ENCODE measurements at regions not wholly inside any gene's neighbourhood (a gene's known extent, or its start where the extent isn't known, plus 50 kb on each side); places are given as distances from the start of the nearest gene placed in this dataset.

DNA sequence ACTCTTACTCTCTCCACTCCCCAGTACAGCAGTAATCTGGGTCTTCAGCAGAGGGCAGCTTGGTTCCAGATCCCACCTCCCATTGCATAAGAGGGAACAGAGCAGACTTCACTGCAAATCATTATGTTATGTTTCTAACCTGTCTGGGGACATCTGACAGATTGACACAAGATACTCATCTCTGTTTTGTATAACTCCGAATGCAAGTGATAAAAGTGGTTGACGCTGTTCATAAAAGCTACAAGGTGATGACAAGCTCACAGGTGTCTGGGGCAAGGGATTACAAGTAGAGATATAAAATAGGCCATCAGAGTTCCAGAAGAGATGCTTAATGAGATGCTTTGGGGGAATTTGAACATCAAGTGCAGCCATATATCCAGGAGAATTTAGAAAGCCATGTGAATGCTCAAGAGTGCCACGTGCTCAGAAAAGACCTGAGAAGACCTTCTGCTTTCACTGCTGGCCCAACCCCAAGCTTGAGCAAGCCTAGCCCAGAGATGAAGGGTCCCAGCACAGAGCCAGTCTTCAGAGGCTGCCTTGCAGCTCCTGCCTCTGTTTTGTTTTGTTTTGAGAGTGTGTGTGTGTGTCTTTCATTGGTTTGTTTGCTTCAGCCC, 80.6 kb downstream of the VSTM2A start:
- TF ChIP-seq EZH2phosphoT487 (IDR thresholded peaks at IDR 0.05; ENCODE audit: insufficient read depth, low read depth) (no peak), EZH2 (IDR thresholded peaks at IDR 0.05; ENCODE audit: insufficient read depth, poor library complexity, severe bottlenecking) (no peak)
- Histone ChIP-seq H3K9ac (no peak overlapping the region), H3K36me3 (ENCODE audit: low read depth) (no peaks in the 10 kb centered on the region), H4K20me1 (ENCODE audit: insufficient read depth) (no peaks in the 10 kb centered on the region), H2AFZ (no peak overlapping the region), H3K4me2 (ENCODE audit: unreplicated experiment) (no peak overlapping the region), H3K9me2 (ENCODE audit: insufficient read depth) (no peaks in the 10 kb centered on the region), H3K4me1 (ENCODE audit: insufficient read depth) (no peaks in the 10 kb centered on the region), H3K4me3 (no peak overlapping the region), H3F3A (ENCODE audit: insufficient read depth) (no peaks in the 10 kb centered on the region), H3K9me3 (ENCODE audit: low read depth) (no peaks in the 10 kb centered on the region), H3K27me3 (replicated peaks; ENCODE audit: insufficient read depth) (no peaks in the 10 kb centered on the region), H3K27ac (no peak overlapping the region), H3K79me2 (ENCODE audit: insufficient read depth) (no peaks in the 10 kb centered on the region)
- 2 to 4% methylated on average over 3 of the region's 3 CpGs for WGBS, 2 experiments (ENCODE audit: low coverage in 1 of 2, low lambda C conversion rate in 2 of 2, missing lambda C conversion rate in 2 of 2)
- DNase-seq: no peak
- in situ Hi-C loops (cut with MboI): no loop called here
